Lower leg skin (tissue), 4 donors: ENCODE measurements at regions not wholly inside any gene's neighbourhood (a gene's known extent, or its start where the extent isn't known, plus 50 kb on each side); places are given as distances from the start of the nearest gene placed in this dataset.

ENCODE experiments used
- DNase-seq, 2 donors: peaks; one replicate each; pipeline ENCODE4 v3.0.0-alpha.2; 2019; ENCODE audit warnings: low spot score in 2 of 2
- H3K4me3 ChIP-seq: fragments of 200-600 bp; sonication (generic); 2 replicates; pipeline ENCODE4 v1.5.1; 2017; ENCODE audit warnings: mild to moderate bottlenecking, low read depth; ENCODE audit not compliant: poor library complexity, severe bottlenecking
- POLR2A ChIP-seq, 2 donors: fragments of 450-650 bp; IDR thresholded peaks; one replicate each; pipeline ENCODE4 v1.6.1; 2016 to 2017; ENCODE audit warnings: antibody characterized with exemption in 2 of 2, mild to moderate bottlenecking in 1 of 2, moderate library complexity in 1 of 2
- WGBS, 2 donors: methylation state at CpG; one replicate each; pipeline ENCODE4 v1.1.5; 2018; 5-methylcytosine and 5-hydroxymethylcytosine counted together
- intact Hi-C: fragments of 100-400 bp; cut with DNase I; formaldehyde crosslinking; loops from one replicate; pipeline ENCODE4 v1.15.0; 2023; ENCODE audit warnings: low total_unique reads
- TF ChIP-seq, protein P1 (sequence below), 3 donors: fragments of 450-650 bp; IDR thresholded peaks; one replicate each; pipeline ENCODE4 v1.5.1; 2016; ENCODE audit warnings: antibody characterized with exemption in 3 of 3, mild to moderate bottlenecking in 3 of 3, moderate library complexity in 2 of 3

DNA sequence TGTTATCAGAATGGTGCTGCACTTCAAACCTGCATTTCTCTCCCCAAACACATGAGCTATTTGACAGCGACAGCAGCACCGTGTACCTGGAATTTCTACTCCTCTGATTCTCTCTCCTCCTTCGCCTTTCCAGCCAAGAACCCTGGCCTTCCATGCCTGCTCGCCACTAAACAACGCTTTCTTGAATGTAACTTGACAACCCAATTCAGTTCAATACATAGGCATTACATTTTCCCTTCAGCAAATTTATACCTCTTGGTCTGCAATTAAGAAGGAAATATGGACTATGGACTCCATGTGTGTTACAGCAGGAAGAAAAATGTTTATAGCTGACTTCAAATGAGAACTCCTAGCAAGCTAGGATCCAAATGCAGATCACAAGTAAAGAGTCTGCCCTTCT lies 162.6 kb upstream of the AUTS2 start:
- WGBS, 2 donors, result 95 to 98% methylated on average over 5 of the region's 5 CpGs
- no peak overlapping the region for H3K4me3 ChIP-seq
- intact Hi-C loops, result no loop called here
- no peak for TF ChIP-seq POLR2A (IDR thresholded peaks at IDR 0.05)
- TF ChIP-seq, protein P1, sequence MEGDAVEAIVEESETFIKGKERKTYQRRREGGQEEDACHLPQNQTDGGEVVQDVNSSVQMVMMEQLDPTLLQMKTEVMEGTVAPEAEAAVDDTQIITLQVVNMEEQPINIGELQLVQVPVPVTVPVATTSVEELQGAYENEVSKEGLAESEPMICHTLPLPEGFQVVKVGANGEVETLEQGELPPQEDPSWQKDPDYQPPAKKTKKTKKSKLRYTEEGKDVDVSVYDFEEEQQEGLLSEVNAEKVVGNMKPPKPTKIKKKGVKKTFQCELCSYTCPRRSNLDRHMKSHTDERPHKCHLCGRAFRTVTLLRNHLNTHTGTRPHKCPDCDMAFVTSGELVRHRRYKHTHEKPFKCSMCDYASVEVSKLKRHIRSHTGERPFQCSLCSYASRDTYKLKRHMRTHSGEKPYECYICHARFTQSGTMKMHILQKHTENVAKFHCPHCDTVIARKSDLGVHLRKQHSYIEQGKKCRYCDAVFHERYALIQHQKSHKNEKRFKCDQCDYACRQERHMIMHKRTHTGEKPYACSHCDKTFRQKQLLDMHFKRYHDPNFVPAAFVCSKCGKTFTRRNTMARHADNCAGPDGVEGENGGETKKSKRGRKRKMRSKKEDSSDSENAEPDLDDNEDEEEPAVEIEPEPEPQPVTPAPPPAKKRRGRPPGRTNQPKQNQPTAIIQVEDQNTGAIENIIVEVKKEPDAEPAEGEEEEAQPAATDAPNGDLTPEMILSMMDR (IDR thresholded peaks at IDR 0.05), result no peak
- DNase-seq, result no peak

DNA sequence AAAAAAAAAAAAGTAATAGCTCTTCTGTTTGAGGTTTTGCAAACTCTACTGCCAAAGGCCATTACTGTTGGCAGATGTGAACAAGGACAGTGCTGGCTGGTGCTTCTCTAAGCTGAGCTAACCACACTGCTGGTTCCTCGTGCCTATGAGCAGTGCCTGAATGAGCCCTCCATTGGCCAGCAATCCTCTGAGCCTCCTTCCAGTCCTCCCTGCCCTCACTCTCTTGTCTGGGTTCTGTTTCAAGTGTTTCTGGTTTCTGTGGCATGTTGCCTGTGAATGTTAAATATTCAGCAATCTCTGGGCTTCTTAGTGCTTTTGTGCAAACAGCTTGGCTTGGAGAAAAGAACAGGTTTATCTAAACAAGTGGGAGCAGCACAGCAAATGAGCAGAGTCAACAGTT lies 161.3 kb upstream of the AUTS2 start:
- 17 to 75% methylated on average over 1 of the region's 1 CpG for WGBS, 2 donors

DNA sequence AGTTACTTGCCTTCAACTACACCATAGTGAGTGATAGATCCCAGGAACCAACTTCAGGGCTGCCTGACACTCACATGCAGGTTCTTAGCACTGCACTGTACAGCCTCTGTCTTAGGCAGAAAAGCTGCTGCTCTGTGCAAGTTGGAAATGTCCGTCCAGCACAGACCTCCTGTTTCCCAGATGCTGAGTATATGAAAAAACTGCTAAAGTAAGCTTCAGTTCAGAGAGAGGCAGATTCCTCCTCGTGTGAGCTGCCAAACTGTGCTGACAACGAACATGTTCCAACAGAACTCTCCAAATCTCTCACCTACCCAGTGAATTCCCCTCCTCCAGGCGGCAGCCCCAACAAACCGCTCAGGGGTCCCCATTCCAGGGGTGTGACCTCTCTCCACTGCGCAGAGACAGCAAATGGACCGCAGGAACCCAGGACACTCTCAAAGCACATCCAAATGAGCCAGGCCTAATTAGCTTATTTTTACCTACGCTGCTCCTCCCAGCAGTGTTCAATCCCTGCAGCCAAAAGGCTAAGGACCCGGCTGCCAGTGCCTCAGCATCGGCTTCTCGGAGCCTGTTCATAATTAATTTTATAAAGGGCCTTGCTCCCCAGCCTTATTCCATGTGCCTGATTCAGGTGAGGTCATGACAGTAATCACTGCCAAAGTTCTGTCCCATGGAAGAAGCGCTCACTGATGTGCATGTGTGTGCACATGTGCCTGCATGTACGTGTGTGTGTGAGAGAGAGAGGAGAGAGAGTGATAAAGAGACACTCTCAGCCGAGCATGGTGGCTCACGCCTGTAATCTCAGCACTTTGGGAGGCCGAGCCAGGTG lies 159.5 kb upstream of the AUTS2 start:
- 29 to 30% methylated on average over 16 of the region's 16 CpGs for WGBS, 2 donors
- no peak for TF ChIP-seq POLR2A (IDR thresholded peaks at IDR 0.05)
- TF ChIP-seq, protein P1 (IDR thresholded peaks at IDR 0.05), result no peak
- intact Hi-C loops, result no loop called here
- no peak for DNase-seq
- H3K4me3 ChIP-seq, result no peak overlapping the region

More for the DNA sequence above, 161.3 kb upstream of the AUTS2 start:
- no peak for TF ChIP-seq POLR2A (IDR thresholded peaks at IDR 0.05)
- TF ChIP-seq, protein P1 (IDR thresholded peaks at IDR 0.05), result no peak
- DNase-seq, result no peak
- intact Hi-C loops, result no loop called here
- H3K4me3 ChIP-seq, result no peak overlapping the region

DNA sequence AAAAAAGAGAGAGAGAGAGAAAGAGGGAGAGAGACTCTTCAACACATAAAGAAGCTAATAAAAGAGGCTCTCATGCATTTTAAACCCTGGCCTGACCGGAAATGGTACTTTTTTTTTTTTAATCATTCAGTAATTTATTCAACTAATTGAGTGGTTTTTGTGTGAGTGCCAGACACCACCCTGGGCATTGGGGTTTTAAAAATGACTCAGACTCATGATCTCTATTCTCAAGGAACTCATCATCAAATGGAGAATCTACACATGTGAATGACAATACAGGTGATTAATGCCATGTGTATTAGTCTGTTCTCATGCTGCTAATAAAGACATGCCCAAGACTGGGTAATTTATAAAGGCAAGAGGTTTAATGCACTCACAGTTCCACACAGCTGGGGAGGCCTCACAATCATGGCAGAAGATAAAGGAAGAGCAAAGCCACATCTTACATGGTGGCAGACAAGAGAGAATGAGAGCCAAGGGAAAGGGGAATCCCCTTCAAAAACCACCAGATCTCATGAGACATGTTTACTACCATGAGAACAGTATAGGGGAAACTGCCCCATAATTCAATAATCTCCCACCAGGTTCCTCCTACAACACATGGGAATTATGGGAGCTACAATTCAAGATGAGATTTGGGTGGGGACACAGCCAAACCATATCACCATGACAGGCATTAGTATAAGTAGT lies 158.5 kb upstream of the AUTS2 start:
- WGBS, 2 donors, result 51 to 67% methylated on average over 1 of the region's 1 CpG
- intact Hi-C loops, result no loop called here

DNA sequence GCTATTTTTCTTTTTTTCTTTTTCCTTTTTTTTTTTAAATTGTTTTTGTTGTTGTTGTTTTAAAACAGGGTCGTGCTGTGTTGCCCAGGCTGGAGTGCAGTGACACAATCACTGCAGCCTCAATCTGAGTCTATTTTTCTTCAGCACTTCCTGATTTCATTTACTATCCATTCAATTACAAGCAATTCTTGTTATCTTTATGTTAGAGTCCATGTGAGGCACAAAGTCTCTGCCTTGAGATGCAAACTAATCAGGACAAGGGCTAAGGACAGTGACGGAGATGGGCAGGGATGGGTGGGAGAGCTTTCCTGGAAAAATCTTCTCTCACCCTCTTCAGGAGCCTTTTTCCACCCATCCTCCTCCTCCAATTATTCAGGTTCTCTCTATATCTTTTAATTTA lies 157.3 kb upstream of the AUTS2 start:
- intact Hi-C loops, result no loop called here
- WGBS, 2 donors, result 79 to 82% methylated on average over 2 of the region's 2 CpGs
- TF ChIP-seq, protein P1 (IDR thresholded peaks at IDR 0.05), result no peak
- no peak for TF ChIP-seq POLR2A (IDR thresholded peaks at IDR 0.05)
- no peak overlapping the region for H3K4me3 ChIP-seq
- DNase-seq, result no peak

More for the DNA sequence above, 158.5 kb upstream of the AUTS2 start:
- DNase-seq, result no peak
- no peak overlapping the region for H3K4me3 ChIP-seq
- no peak for TF ChIP-seq POLR2A (IDR thresholded peaks at IDR 0.05)
- TF ChIP-seq, protein P1 (IDR thresholded peaks at IDR 0.05), result no peak
